GM12892 (cell line): ENCODE measurements at regions not wholly inside any gene's neighbourhood (a gene's known extent, or its start where the extent isn't known, plus 50 kb on each side); places are given as distances from the start of the nearest gene placed in this dataset.

Experiments used
- POLR2A ChIP-seq: IDR thresholded peaks from 2 replicates; pipeline ENCODE4 v1.6.1; 2011; ENCODE audit warnings: low read depth, low read length, control low read depth
- POLR2AphosphoS5 ChIP-seq: IDR thresholded peaks from 2 replicates; pipeline ENCODE4 v1.6.1; 2011; ENCODE audit warnings: low read depth, low read length, control low read depth

- TF ChIP-seq POLR2AphosphoS5 (no peak), POLR2A (no peak)
Measured at GRCh38 chr11:91778758-91779157, 445.9 kb upstream of the FAT3 start.
